Endothelial cell (in vitro differentiated cells): ENCODE measurements at regions not wholly inside any gene's neighbourhood (a gene's known extent, or its start where the extent isn't known, plus 50 kb on each side); places are given as distances from the start of the nearest gene placed in this dataset.

ENCODE experiments used
- DNase-seq: peaks from one replicate; pipeline ENCODE4 v3.0.0; 2021; ENCODE audit warnings: low spot score
- H3K27ac Mint-ChIP-seq: one replicate; pipeline ENCODE4 v1.8.0; 2021; ENCODE audit warnings: mixed read lengths, inconsistent platforms; ENCODE audit not compliant: unreplicated experiment
- H3K27me3 Mint-ChIP-seq: one replicate; pipeline ENCODE4 v1.8.0; 2021; ENCODE audit warnings: mild to moderate bottlenecking, moderate library complexity, mixed read lengths, inconsistent platforms; ENCODE audit not compliant: unreplicated experiment
- H3K36me3 Mint-ChIP-seq: one replicate; pipeline ENCODE4 v1.8.0; 2021; ENCODE audit warnings: mild to moderate bottlenecking, low read depth, mixed read lengths, inconsistent platforms; ENCODE audit not compliant: unreplicated experiment
- H3K4me1 Mint-ChIP-seq: one replicate; pipeline ENCODE4 v1.8.0; 2021; ENCODE audit warnings: mild to moderate bottlenecking, mixed read lengths, inconsistent platforms; ENCODE audit not compliant: unreplicated experiment
- H3K4me3 Mint-ChIP-seq: one replicate; pipeline ENCODE4 v1.8.0; 2021; ENCODE audit warnings: mild to moderate bottlenecking, mixed read lengths, inconsistent platforms; ENCODE audit not compliant: unreplicated experiment
- H3K9me3 Mint-ChIP-seq: one replicate; pipeline ENCODE4 v1.8.0; 2021; ENCODE audit warnings: mixed read lengths, inconsistent platforms; ENCODE audit not compliant: unreplicated experiment
- TF ChIP-seq, protein P1 (sequence below): fragments of 200-600 bp; sonication (generic); IDR thresholded peaks from one replicate; pipeline ENCODE4 v1.5.0; 2021; ENCODE audit warnings: antibody characterized with exemption; ENCODE audit not compliant: unreplicated experiment

DNA sequence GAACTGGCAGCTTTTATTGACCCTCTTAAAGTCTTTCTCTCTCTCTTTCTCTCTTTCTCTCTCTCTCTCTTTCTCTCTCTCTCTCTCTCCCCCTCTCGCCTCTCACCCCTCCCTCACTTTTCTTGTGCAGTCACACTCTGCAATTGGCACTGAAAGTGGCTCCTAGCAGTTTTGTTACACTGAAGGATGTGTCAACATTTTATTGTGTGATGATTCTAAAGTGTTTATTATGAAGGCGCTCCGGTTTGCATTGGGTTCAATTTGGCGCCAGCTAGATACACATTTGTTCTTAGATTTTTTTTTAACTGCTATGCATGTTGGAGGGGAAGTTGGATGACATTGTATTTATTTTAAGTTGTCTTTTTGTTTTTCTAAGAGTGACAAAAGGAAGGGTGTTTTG lies 64.0 kb upstream of the CHRM3 start:
- DNase-seq, result no peak
- Mint-ChIP-seq H3K27ac (no peak overlapping the region), H3K4me3 (no peak overlapping the region), H3K9me3 (no peaks in the 10 kb centered on the region), H3K4me1 (no peaks in the 10 kb centered on the region), H3K36me3 (no peaks in the 10 kb centered on the region), H3K27me3 (no peaks in the 10 kb centered on the region)
- TF ChIP-seq, protein P1, sequence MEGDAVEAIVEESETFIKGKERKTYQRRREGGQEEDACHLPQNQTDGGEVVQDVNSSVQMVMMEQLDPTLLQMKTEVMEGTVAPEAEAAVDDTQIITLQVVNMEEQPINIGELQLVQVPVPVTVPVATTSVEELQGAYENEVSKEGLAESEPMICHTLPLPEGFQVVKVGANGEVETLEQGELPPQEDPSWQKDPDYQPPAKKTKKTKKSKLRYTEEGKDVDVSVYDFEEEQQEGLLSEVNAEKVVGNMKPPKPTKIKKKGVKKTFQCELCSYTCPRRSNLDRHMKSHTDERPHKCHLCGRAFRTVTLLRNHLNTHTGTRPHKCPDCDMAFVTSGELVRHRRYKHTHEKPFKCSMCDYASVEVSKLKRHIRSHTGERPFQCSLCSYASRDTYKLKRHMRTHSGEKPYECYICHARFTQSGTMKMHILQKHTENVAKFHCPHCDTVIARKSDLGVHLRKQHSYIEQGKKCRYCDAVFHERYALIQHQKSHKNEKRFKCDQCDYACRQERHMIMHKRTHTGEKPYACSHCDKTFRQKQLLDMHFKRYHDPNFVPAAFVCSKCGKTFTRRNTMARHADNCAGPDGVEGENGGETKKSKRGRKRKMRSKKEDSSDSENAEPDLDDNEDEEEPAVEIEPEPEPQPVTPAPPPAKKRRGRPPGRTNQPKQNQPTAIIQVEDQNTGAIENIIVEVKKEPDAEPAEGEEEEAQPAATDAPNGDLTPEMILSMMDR, result no peak

DNA sequence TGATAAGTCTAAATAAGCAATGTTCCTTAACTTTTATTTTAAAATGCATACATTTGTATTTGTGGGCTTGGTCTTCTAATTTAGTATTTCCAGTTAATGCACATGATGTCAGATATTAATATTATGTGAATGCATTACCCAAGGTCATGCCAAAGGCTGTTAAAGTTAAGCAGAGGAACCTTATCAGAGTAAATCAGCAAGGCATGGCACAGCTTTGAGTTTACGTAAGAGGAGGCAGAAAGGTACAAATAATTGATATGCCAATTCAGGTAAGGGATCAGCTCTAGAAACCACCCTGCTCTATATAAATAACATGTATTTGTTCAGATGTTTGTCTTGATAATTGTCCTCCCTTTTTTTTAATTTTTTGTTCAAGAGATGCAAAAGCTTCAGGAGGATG lies 64.5 kb upstream of the CHRM3 start:
- Mint-ChIP-seq H3K4me3 (no peak overlapping the region), H3K4me1 (no peaks in the 10 kb centered on the region), H3K27ac (no peak overlapping the region), H3K27me3 (no peaks in the 10 kb centered on the region), H3K36me3 (no peaks in the 10 kb centered on the region), H3K9me3 (no peaks in the 10 kb centered on the region)
- TF ChIP-seq, protein P1, result no peak
- DNase-seq, result no peak

DNA sequence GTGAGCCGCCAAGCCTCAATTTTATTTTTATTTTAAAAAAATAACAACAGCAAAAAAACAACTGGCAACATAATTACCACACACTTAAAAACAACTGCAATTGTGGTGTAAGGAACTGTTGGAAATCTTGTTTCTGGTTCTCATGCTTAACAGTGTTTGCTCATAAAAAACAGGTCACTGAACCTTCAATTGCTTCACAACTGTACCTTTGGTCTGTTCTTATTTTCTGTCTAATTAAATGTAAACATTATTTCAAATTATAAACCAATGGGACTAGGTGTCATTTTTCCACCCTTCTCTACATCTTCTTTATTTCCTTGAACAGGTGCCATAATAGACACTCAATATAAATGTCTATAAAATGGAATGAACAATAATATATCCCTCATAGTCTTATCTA lies 68.4 kb upstream of the CHRM3 start:
- DNase-seq, result no peak
- H3K27me3 Mint-ChIP-seq, result no peaks in the 10 kb centered on the region
- no peaks in the 10 kb centered on the region for H3K36me3 Mint-ChIP-seq
- no peaks in the 10 kb centered on the region for H3K4me1 Mint-ChIP-seq
- no peak overlapping the region for H3K4me3 Mint-ChIP-seq
- TF ChIP-seq, protein P1, result no peak
- H3K27ac Mint-ChIP-seq, result no peak overlapping the region
- no peaks in the 10 kb centered on the region for H3K9me3 Mint-ChIP-seq

DNA sequence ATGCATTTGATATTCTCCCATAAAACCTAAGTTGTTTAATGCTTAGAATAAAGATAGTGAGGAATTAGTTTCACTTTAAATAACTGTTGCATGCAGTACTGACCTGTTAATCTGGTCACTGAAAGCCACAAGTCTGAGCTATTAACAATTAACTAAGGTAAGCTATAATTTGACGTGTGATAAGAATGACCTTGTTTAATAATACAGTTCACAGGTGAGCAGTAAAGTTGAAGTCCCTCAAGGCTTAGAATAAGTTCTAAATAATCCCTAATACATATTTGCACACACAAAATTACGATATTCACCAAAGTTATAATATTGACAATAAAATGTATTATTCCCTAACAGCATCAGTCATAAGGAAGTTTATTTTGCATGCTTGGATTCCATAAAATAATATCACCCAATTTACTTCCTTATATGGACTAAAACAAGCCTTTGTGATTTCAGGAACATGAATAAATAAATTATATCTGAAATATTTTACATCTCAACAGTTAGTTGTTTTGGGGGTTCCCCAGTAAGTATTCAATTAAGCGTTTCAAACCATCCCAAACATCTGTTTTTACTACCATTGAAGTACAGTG lies 70.6 kb upstream of the CHRM3 start:
- DNase-seq, result no peak
- Mint-ChIP-seq H3K4me1 (no peaks in the 10 kb centered on the region), H3K27me3 (no peaks in the 10 kb centered on the region), H3K9me3 (no peaks in the 10 kb centered on the region), H3K4me3 (no peak overlapping the region), H3K36me3 (no peaks in the 10 kb centered on the region), H3K27ac (no peak overlapping the region)
- TF ChIP-seq, protein P1, result no peak

DNA sequence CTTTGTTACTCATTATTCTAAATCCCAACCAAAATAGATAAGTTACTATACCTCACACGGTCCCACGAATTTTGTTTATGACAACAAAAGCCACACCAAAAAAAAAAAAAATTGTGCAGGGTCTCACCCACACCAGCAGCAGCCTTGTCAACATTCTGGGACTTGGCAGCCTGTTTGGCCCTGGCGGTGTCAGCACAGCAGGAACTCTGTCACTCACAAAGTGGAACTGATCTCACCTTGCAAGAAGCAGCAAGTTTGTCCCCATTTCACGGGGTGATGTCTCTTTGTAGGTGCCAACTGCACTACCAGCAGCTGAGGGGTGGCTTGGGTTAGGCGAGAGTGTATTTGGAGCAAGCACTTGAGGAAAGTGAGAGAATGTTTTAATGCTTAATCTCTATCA lies 75.0 kb upstream of the CHRM3 start:
- Mint-ChIP-seq H3K36me3 (no peaks in the 10 kb centered on the region), H3K4me1 (peaks cover 4% of the 10 kb centered on the region), H3K27ac (no peak overlapping the region), H3K27me3 (no peaks in the 10 kb centered on the region), H3K4me3 (no peak overlapping the region), H3K9me3 (no peaks in the 10 kb centered on the region)
- no peak for DNase-seq
- TF ChIP-seq, protein P1, result no peak
